ENCODE measurements at regions not wholly inside any gene's neighbourhood (a gene's known extent, or its start where the extent isn't known, plus 50 kb on each side); places are given as distances from the start of the nearest gene placed in this dataset.

DNA sequence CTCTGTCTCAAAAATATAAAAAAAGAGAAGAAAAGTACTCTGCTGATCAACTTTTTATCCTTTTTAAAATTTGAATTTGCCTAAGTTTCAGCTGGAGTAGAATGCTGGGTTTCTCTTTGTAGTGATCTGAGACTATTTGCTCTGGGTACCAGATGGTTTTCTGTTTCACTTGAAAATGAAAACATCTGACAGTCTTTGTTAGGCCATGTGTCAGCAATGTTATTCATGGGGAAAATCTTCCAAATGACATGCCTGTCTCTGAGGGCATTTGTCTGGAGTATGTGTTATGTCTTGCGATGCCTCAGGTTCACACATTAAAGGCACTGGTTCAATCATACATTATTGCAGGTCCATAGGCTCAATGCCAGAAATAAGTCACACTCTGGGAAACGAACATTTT is 175.3 kb upstream of the TMEM229A start:
- ATAC-seq (ENCODE audit: low FRiP score) (no peak), DNase-seq (ENCODE audit: low spot score) (no peak)
- TF ChIP-seq CTCF (IDR thresholded peaks at IDR 0.05): no peak

- TF ChIP-seq CTCF (IDR thresholded peaks at IDR 0.05): no peak
- DNase-seq (ENCODE audit: low spot score): no peak
- no peak for ATAC-seq (ENCODE audit: low FRiP score)
These were observed 172.7 kb upstream of the TMEM229A start for GRCh38 chr7:124205526-124205925.

GRCh38 chr7:124202546-124202945 is 169.7 kb upstream of the TMEM229A start:
- ATAC-seq (ENCODE audit: low FRiP score) (no peak), DNase-seq (ENCODE audit: low spot score) (no peak)
- TF ChIP-seq CTCF (IDR thresholded peaks at IDR 0.05): no peak

- TF ChIP-seq CTCF (IDR thresholded peaks at IDR 0.05): no peak
- DNase-seq (ENCODE audit: low spot score): no peak
- ATAC-seq (ENCODE audit: low FRiP score): no peak
These were observed 169.0 kb upstream of the TMEM229A start for GRCh38 chr7:124201768-124202349.

- no peak for TF ChIP-seq CTCF (IDR thresholded peaks at IDR 0.05)
- no peak for ATAC-seq (ENCODE audit: low FRiP score)
- no peak for DNase-seq (ENCODE audit: low spot score)
These were observed 163.7 kb upstream of the TMEM229A start for GRCh38 chr7:124196519-124196918.

DNA sequence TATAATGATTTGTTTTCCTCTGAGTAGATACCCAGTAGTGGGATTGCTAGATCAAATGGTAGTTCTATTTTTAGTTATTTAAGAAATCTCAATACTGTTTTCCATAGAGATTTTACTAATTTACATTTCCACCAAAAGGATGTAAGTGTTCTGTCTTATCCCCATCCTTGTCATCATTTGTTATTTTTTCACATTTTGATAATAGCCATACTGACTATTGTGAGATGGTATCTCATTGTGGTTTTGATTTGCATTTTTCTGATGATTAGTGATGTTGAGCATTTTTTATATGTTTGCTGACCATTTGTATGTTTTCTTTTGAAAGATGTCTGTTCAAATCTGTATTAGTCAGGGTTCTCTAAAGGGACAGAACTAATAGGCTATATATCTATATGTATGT is 160.0 kb upstream of the TMEM229A start:
- DNase-seq (ENCODE audit: low spot score) (no peak), ATAC-seq (ENCODE audit: low FRiP score) (no peak)
- no peak for TF ChIP-seq CTCF (IDR thresholded peaks at IDR 0.05)

- ATAC-seq (ENCODE audit: low FRiP score) (no peak), DNase-seq (ENCODE audit: low spot score) (no peak)
- no peak for TF ChIP-seq CTCF (IDR thresholded peaks at IDR 0.05)
These were observed 158.8 kb upstream of the TMEM229A start for GRCh38 chr7:124191713-124192112.

Data from omental fat pad (tissue), 3 donors.